HG03442 (cell line): ENCODE measurements at regions not wholly inside any gene's neighbourhood (a gene's known extent, or its start where the extent isn't known, plus 50 kb on each side); places are given as distances from the start of the nearest gene placed in this dataset.

Experiments used
- ATAC-seq: cut with Tn5 transposase; IDR thresholded peaks from one replicate; pipeline ENCODE4 v1.9.1; 2021; ENCODE audit warnings: mild to moderate bottlenecking, moderate library complexity; ENCODE audit not compliant: unreplicated experiment

- ATAC-seq = no peak
These were observed 885.5 kb upstream of the FBXO33 start for GRCh38 chr14:40317690-40318089.

GRCh38 chr14:40312296-40312695, 880.1 kb upstream of the FBXO33 start:
- no peak for ATAC-seq

- ATAC-seq = no peak
These were observed 876.9 kb upstream of the FBXO33 start for GRCh38 chr14:40309124-40309523.

GRCh38 chr14:40308240-40308639, 876.0 kb upstream of the FBXO33 start:
- no peak for ATAC-seq

GRCh38 chr14:40296821-40297220, 864.6 kb upstream of the FBXO33 start:
- no peak for ATAC-seq

GRCh38 chr14:40292664-40293063, 860.4 kb upstream of the FBXO33 start:
- ATAC-seq = no peak

GRCh38 chr14:40282196-40282595, 850.0 kb upstream of the FBXO33 start:
- no peak for ATAC-seq

GRCh38 chr14:40280652-40281051, 848.4 kb upstream of the FBXO33 start:
- no peak for ATAC-seq

GRCh38 chr14:40273417-40273816, 841.2 kb upstream of the FBXO33 start:
- ATAC-seq = no peak

- no peak for ATAC-seq
These were observed 839.2 kb upstream of the FBXO33 start for GRCh38 chr14:40271480-40271879.

GRCh38 chr14:40269436-40269835, 837.2 kb upstream of the FBXO33 start:
- no peak for ATAC-seq

- no peak for ATAC-seq
These were observed 836.0 kb upstream of the FBXO33 start for GRCh38 chr14:40268236-40268635.

- no peak for ATAC-seq
These were observed 832.9 kb upstream of the FBXO33 start for GRCh38 chr14:40265096-40265495.

- ATAC-seq = no peak
These were observed 820.7 kb upstream of the FBXO33 start for GRCh38 chr14:40252817-40253447.

GRCh38 chr14:40248671-40249070, 816.4 kb upstream of the FBXO33 start:
- ATAC-seq = no peak

GRCh38 chr14:40240245-40240859, 808.1 kb upstream of the FBXO33 start:
- no peak for ATAC-seq

- ATAC-seq = no peak
These were observed 800.1 kb upstream of the FBXO33 start for GRCh38 chr14:40232302-40232701.

- no peak for ATAC-seq
These were observed 797.4 kb upstream of the FBXO33 start for GRCh38 chr14:40229676-40230075.

- no peak for ATAC-seq
These were observed 790.8 kb upstream of the FBXO33 start for GRCh38 chr14:40222996-40223395.

GRCh38 chr14:40221428-40221827, 789.2 kb upstream of the FBXO33 start:
- no peak for ATAC-seq

GRCh38 chr14:40219032-40219431, 786.8 kb upstream of the FBXO33 start:
- ATAC-seq = no peak

- ATAC-seq = no peak
These were observed 786.2 kb upstream of the FBXO33 start for GRCh38 chr14:40218282-40218941.
